Embryonic facial prominence (tissue), 1 donor: ENCODE measurements at regions not wholly inside any gene's neighbourhood (a gene's known extent, or its start where the extent isn't known, plus 50 kb on each side); places are given as distances from the start of the nearest gene placed in this dataset.

ENCODE experiments used
- DNase-seq: peaks from one replicate; pipeline ENCODE4 v3.0.0-alpha.2; 2016; ENCODE audit errors: extremely low spot score

DNA sequence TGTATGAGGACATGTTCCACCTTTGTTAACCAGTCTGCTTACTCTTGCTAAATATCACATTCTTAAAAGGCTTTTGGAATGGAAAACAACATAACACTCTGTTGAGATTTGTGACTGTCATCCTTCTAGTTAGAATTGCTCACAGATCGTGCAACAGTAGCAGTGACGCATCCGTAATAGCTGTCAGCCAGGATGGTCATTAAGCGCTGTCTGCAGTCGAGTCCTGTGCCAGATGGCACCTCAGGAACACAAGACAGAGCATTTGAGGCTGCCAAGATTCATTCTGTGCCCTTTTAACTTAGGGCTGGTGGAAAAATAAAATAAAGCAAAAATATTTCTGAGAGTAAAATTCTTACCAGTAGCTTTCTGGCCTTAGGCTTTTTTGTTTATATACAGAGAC, 348.6 kb downstream of the ANKRD7 start:
- DNase-seq: no peak

DNA sequence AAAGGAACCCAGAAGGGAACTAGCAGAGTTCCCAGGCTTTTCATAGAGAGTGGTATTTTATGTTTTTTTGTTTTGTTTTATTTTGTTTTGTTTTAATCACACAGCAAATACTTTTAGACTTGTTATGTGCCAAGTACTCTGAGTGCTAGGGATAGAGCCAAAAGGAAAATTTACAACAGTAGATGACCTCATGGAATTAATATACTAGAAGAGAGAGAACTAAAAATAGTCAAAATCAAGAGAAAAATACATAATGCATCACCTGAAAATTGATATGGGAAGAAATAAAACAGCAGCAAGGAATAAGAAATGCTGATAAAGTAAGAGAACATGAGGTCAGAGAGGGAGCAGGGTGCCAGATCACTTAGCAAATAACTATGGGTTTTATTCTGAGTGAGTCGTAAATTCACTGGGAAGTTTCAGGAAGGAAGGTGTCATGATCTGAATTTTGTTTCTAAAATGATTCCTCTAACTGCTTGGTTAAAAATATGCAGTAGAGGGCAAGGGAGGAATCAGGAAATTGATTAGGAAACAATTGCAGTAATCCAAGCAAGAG, 351.0 kb downstream of the ANKRD7 start:
- DNase-seq: no peak

DNA sequence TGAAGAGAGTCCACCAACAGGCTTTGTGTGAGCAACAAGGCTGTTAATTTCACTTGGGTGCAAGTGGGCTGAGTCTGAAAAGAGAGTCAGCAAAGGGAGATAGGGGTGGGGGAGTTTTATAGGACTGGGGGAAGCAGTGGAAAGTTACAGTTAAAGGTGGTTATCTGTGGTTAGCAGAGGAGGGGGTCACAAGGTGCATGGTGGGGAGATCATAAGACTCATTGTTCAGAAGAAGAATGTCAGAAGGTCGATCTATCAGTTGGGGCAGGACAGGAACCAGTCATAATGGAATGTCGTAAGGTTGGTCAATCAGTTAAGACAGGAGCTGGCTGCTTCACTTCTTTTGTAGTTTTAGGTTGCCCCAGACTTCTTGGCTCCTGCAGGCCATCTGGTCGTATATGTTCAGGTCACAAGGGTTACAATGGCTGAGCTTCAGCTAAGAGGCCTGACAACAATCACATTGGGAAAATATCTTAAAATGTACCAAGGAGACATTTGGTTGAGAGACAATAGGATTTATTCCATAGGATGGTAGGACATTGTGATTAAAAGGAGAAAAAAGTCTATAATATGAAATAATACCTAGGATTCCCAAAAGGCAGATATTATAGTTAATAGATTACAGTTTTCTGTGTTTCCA, 356.4 kb downstream of the ANKRD7 start:
- no peak for DNase-seq

DNA sequence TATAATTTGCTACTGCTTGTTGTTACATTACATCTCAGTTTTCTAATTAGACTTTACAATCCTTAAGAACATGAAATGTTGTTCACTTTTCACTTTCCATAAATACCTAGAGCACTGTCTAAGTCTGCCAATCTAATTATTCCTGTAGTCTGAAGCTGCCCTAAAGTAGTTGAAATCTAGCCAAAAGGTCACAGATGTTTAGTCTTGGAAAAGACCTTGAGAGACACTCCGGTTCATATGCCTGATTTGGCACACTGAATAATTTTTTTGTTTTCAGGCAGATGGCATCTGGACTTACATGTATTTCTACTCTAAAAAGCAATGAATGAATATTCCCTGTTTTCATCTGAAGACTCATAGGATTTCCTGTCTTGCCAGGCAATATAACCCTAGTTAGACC, 359.1 kb downstream of the ANKRD7 start:
- DNase-seq: no peak

DNA sequence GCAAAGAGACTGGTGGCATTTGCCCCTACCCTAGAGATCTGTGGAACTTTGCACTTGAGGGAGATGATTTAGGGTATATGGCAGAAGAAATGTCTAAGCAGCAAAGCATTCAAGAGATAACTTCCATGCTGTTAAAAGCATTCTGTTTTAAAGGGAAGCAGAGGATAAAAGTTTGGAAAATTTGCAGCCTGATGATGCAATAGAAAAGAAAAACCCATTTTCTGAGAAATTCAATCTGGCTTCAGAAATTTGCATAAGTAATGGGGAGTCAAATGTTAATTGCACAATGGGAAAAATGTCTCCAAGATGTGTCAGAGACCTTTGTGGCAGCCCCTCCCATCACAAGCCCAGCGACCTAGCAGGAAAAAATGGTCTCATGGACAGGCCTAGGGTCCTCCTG, 361.7 kb downstream of the ANKRD7 start:
- DNase-seq: no peak

DNA sequence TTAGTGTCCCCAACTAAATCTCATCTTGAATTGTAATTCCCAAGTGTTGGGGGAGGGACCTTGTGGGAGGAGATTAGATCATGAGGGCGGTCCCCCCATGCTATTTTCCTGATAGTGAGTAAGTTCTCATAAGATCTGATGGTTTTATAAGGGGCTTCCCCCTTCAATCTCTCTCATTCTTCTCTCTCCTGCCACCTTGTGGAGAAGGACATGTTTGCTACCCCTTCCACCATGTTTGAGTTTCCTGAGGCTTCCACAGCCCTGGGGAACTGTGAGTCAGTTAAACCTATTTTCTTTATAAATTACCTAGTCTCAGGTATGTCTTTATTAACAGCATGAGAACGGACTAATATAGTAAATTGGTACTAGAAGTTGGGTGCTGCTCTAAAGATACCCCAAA, 365.6 kb downstream of the ANKRD7 start:
- DNase-seq: no peak

DNA sequence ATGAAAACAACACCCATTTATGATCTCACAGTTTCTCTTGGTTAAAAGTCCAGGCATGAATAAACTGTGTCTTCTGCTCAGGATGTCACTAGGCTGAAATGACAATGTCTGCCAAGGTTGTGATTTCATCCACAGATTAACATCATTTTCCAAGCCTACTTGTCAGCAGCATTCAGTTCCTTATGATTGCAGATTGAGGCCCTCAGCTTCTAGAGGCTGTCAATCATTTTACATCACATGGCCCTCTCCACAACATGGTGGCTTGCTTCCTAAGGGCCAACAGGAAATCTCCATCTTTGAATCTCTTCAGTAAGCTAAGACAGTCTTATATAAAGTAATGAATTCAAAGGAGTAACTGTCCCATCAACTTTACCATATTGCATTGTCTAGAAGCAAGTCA, 377.6 kb downstream of the ANKRD7 start:
- no peak for DNase-seq

DNA sequence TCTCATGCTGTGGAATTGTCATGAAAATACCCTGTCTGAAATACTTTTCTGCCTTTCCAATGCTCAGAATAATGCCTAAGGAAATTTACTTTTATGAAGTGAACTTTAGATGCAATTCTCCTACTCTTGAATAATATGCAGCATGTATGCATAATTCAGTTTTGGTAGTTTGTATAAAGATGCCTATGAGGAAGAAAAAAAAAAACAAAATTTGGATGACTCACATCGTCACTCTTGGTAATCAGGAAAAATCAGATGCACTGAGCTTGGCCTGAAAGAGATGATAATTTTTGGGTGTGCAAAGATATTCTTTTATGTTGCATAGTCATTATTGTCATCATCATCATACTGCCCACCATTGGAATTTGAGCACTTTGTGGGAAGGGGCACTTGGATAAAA, 382.1 kb downstream of the ANKRD7 start:
- no peak for DNase-seq

DNA sequence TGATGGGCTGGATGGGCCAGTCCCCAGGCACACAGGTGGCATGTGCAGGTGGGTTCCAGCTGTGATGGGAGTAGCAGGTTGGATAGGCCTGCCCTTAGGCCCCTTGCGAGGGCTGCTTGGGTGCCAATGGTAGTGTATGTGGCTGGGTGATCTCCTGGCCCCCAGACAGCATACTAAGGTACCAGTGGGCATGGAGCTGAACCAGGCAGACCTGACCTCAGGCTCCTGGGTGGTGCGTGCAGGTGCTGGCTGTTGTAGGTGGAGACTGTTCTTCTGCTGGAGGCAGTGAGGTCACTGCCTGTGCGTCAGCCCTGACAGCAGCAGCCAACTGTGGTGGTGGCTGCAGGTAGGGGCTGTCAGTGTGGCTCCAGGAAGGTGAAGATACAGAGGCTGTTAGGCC, 384.7 kb downstream of the ANKRD7 start:
- DNase-seq: no peak

DNA sequence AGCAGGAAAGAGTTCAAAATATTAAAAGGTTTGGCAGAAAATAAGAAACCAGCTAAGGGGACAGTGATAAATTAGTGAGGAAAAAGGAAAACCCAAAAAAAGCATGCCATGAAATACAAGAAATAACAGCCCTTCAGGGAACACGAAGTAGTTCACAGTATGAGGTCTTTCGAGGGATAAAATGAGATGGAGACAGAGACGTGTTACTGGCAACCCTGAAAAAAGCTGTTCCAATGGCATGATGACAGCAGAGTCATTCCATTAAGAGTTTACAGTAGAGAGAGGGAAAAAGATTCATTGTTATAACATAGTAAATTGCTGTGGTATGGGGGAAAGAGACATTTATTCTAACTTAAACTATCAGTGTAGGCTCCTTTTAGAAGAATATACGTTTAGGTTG, 391.2 kb downstream of the ANKRD7 start:
- no peak for DNase-seq

DNA sequence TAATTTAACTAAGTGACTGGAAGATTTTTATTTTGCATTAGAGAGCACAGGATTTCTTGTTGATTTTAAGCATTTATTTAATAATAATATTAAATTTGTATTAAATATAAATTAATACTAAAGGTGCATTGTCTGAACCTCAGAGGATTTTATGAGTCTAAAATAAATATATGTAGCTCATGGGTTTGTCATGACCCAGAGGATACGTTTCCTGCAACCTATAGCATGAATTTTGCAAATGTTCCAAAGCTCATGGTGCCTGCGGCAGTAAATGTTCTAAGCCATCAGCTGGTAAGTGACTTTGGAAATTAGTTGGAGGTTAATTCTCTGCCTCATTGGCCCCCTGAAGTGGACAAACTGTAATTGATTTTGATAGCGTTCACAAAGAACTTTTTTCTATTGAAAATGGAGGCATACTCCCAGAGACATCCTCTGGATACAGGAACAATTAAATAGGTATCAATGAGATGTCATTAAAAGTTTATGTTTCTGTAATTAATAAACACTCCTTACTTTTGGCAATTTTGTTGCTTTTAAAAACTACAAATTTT, 397.4 kb downstream of the ANKRD7 start:
- no peak for DNase-seq

DNA sequence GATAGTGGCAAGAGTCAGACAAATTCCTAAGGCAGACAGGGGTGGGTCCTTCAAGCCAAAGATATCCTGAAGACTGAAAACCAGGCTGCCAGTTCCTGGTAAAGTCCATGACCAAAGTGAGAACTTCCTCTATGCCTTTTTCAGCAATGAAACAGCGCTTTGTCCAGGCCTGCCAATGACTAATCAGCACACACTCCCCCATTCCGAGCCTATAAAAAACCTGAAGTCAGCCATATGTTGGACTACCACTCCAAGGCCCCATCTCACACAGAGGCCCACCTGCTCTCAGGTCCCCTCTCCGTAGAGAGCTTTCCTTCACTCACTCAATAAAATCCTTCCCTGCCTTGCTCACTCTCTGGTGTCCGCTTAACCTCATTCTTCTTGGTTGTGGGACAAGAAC, 402.2 kb downstream of the ANKRD7 start:
- DNase-seq: no peak

DNA sequence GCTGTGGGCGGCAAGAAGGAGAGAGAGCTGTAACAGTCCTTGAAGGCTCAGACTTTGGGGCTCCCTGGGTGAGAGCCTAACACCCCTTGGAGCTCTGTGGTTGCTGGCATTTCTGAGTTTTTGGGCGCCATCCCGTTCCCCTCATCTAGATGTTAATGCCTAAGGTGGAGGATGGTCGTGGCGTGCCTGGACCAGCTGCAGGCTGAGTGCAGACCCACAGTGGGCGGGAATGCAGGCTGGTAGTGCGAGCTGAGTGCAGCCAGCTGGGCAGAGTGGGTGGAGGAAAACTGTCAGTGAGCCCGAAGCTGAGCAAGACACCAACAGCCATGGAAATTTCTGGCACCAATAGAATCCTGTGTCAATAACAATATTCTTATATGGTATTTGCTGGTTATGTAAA, 403.0 kb downstream of the ANKRD7 start:
- DNase-seq: no peak

DNA sequence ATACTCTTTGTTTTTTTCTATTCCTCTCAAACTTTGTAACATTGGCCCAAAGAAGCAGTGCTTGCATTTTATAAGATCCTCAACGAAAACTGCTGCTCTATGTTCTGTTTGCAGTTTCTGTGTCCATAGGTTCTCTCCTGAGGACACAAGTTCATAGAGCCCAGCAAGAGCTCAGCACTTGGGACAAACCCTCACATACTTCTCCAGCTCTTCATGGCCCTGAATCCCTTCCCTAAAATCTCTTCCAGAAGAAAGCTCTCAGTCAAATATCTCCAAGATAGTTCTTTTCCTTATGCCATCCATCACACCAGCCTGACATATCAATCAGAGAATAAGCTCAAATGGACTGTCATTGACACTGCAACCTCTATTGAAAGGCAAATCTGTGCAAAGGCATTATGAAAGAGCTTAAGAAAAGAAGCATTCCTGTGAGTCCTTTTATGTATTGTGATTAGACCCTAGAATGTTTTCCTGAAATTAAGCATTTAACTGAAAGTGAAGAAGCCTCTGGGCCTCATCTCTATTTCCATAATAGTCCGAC, 405.5 kb downstream of the ANKRD7 start:
- no peak for DNase-seq

DNA sequence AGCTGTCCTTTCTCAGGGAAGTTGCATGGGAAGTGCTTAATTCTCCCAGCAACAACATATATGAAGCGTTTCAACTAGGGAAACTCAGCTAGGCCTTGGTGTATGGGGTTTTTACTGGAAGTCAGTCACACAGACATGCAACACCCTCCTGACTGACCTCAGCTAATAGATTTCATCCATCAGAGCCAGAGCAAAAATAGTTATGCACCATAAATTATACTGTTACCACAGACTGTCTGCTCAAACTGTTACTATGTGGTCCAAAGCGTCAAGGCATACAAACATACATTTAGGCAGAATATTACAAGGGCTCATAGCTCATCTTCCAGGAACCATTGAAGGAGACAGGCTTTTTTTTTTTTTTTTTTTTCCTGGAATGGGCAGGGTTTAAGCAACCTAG, 417.9 kb downstream of the ANKRD7 start:
- DNase-seq: no peak

DNA sequence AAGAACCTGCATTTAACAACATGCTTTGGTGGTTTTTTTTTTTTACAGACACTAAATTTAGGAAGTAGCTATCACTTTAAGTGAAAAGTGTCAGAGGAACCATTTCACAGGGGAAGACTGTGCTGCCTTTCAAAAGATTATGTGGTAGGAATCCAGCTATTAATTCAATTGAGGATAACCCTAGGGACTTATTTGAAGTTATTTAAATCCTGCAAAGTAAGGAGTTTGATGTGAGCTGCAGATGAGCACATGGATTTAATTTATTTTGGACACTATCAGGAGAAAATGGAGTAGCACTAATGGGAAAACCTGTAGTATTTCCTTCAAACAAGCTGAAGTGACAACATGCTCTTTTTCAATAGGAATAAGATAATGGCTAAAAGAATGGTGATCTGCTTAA, 419.8 kb downstream of the ANKRD7 start:
- no peak for DNase-seq

DNA sequence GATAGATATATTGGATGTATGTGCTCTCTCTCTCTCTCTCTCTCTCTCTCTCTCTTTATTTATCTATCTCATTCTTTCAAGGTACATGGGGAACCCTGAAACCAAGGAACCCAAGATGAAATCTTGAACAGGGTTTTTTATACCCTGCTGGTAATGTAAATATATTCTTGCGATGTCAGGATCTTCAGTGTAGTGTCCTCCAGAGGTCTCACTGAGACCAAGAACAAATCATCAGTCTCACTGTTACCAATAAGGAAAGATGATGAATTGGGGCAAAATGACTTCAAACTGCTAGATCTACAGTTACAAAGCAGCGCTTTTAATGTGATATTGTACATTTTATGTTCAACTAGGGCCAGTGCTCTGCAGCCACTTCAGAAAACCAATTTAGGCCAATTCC, 423.5 kb downstream of the ANKRD7 start:
- no peak for DNase-seq

DNA sequence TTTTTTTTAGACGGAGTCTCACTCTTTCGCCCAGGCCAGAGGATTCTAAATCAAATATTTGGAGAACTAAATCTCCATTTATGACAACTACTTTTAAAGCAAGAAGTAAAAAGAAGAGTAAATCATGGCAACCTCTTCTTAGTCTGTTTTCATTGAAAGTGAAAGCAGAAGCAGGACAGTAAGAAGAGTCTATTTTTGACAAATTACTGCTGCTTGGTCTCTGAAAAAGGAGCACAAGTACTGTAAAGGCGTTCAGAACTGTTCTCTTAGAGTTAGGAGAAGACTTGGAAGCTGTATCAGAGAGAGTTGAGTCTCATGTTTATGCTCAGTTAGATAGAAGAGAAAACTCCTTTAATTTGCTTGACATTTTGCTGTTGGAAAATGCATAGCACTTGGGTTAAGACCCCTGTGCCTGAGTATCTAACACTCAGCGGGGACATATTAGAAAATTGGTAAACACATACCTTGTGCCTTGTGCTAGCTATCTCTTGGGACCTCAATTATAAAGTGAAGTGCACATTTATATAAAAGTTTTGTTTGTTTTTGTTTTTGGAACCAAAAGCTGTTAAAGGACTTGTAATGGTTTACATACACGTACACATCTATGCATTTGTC, 433.0 kb downstream of the ANKRD7 start:
- DNase-seq: no peak

DNA sequence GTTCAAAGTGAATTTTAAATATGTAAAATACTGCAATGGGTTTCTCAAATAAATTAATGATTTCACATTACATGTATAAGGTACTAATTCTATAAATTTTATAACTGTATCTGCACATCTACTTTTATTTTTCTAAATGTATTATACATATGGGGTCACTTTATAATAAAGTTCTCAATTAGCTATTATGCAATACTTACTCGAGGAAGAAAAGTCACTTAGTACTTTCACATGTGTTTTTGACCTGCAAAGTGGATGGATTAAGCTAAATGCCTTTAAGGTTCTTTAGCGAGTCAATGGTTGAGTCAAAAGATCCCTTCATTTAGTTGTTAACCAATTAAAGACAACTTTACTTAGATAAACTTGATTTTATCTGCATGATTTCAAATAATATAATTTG, 437.8 kb downstream of the ANKRD7 start:
- DNase-seq: no peak

DNA sequence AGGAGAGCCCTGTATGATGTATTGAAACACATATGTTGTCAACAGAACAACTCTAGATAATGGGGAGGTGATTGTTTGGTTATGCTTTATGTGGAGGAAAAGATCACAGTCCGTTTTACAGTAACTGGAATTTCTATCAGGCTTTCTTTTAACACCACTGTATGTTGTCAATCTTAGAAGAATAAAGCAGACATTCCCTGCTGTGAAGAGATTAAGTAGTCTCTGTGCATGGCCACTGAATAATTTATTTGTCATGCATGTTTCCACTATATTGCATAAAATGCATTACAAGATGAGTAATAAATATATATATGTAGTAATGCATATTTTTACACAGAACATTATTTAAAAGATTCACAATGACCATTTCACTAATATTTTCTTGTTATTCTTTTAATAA, 440.0 kb downstream of the ANKRD7 start:
- DNase-seq: no peak

DNA sequence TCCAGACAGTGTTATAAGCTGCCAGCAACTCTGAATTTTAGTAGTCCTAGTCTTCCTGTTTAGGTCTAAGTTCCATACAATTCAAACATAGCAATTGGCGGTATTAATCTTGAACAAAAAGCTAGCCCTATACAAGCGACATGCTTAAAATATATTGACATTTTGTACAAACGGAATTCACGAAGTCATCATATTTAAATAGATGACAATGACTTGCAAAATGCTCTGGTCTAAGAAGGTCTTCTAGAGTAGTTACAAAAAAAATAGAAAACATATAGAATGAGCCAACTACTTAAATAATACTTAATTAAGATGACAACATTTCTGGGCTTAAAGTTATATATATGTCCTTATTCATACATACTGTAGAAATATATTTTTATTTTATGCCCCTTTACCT, 446.6 kb downstream of the ANKRD7 start:
- DNase-seq: no peak

DNA sequence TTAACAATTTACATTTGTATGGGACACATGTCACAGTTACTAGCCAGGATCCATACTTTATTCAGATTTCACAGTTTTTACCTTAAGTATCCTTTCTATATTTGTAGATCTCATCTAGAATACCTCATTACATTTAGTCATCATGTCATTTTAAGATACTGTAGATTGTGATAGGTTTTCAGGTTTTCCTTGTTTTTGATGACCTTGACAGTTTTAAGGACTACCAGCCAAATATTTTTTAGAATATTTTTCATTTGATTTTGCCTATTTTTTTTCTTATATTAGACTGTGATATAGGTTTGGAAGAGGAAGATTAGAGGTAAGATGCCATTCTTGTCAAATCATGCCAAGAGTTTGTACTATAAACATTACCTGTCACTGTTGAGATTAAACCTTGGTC, 460.3 kb downstream of the ANKRD7 start:
- DNase-seq: no peak

DNA sequence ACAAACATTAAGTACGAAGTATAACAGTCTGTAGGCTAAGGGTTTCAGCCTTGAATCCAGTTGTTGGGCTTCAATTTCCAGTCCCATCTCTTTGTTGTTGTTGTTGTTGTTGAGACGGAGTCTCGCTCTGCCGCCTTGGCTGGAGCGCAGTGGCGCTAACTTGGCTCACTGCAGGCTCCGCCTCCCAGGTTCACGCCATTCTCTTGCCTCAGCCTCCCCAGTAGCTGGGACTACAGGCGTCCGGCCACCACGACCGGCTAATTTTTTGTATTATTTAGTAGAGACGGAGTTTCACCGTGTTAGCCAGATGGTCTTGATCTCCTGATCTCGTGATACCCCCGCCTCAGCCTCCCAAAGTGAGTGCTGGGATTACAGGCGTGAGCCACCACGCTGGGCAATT, 464.9 kb downstream of the ANKRD7 start:
- no peak for DNase-seq
